ENCODE measurements at regions not wholly inside any gene's neighbourhood (a gene's known extent, or its start where the extent isn't known, plus 50 kb on each side); places are given as distances from the start of the nearest gene placed in this dataset.

DNA sequence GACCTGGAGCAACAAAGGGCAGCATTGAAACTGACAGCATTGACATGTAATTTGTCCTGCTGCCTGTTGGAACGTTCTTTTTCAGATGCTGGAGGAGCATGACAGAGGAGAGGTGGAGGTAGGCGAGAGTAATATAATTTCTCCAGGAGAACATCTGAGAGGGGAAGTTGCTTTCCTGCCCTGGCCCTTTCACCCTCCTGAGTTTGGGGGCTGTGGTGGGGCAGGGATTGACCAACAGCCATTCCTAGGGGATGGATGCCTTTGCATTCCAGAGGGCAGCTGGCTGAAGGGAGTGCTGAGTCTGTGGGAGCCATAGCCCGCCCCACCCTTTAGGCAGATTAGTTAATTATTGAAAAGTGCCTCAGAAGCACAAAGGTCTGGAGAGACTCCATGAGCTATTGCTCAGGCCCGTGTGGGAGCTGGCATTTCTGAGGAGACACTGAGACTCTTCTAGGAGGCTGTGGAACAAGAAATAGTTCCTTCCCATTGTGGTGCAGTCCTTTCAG lies 73.5 kb downstream of the ARF6 start:
- ATAC-seq (peak; percentile 94 to 97), FAIRE-seq (no peak), DNase-seq (ENCODE audit: low read depth in 1 of 2, low spot score in 1 of 2) (peak; percentile 86 to 87)
- TF ChIP-seq SREBF2 (IDR thresholded peaks at IDR 0.05), result no peak
- no peak for TF ChIP-seq ZNF302 (CRISPR knock-in tag; IDR thresholded peaks at IDR 0.05)
- TF ChIP-seq, protein P1, sequence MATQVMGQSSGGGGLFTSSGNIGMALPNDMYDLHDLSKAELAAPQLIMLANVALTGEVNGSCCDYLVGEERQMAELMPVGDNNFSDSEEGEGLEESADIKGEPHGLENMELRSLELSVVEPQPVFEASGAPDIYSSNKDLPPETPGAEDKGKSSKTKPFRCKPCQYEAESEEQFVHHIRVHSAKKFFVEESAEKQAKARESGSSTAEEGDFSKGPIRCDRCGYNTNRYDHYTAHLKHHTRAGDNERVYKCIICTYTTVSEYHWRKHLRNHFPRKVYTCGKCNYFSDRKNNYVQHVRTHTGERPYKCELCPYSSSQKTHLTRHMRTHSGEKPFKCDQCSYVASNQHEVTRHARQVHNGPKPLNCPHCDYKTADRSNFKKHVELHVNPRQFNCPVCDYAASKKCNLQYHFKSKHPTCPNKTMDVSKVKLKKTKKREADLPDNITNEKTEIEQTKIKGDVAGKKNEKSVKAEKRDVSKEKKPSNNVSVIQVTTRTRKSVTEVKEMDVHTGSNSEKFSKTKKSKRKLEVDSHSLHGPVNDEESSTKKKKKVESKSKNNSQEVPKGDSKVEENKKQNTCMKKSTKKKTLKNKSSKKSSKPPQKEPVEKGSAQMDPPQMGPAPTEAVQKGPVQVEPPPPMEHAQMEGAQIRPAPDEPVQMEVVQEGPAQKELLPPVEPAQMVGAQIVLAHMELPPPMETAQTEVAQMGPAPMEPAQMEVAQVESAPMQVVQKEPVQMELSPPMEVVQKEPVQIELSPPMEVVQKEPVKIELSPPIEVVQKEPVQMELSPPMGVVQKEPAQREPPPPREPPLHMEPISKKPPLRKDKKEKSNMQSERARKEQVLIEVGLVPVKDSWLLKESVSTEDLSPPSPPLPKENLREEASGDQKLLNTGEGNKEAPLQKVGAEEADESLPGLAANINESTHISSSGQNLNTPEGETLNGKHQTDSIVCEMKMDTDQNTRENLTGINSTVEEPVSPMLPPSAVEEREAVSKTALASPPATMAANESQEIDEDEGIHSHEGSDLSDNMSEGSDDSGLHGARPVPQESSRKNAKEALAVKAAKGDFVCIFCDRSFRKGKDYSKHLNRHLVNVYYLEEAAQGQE (IDR thresholded peaks at IDR 0.05), result no peak
- no peak for TF ChIP-seq EHF (CRISPR knock-in tag; IDR thresholded peaks at IDR 0.05)
- peak; percentile 36; the same call in 1 of the 3 replicates for TF ChIP-seq SMC3 (IDR thresholded peaks at IDR 0.05)
- TF ChIP-seq MAFK (IDR thresholded peaks at IDR 0.05; ENCODE audit: partially characterized antibody), result peak; percentile 80
- peak; percentile 57; the same call in 1 of the 2 replicates for TF ChIP-seq MAX (IDR thresholded peaks at IDR 0.05)
- TF ChIP-seq HDAC2 (IDR thresholded peaks at IDR 0.05), result no peak
- no peak for TF ChIP-seq CBX8 (IDR thresholded peaks at IDR 0.05)
- TF ChIP-seq POLR2AphosphoS2 (conservative IDR thresholded peaks at IDR 0.05; ENCODE audit: low read length), result no peak
- no peak for TF ChIP-seq RARB (CRISPR knock-in tag; IDR thresholded peaks at IDR 0.05)
- TF ChIP-seq NR3C1 (IDR thresholded peaks at IDR 0.05), result no peak
- TF ChIP-seq CEBPB (IDR thresholded peaks at IDR 0.05), result 0 out of 4 replicates have a peak, but pooled peaks of 1 of the 2 experiments have one; percentile 49
- no peak for TF ChIP-seq FOSL2 (IDR thresholded peaks at IDR 0.05)
- TF ChIP-seq FOSL2 (CRISPR knock-in tag; IDR thresholded peaks at IDR 0.05), result no peak
- TF ChIP-seq NPAS2 (CRISPR knock-in tag; IDR thresholded peaks at IDR 0.05; ENCODE audit: borderline replicate concordance), result no peak
- no peak for TF ChIP-seq RFX5 (IDR thresholded peaks at IDR 0.05)
- TF ChIP-seq ZFP36 (IDR thresholded peaks at IDR 0.05; ENCODE audit: borderline replicate concordance, partially characterized antibody), result no peak
- TF ChIP-seq POLR2A (IDR thresholded peaks at IDR 0.05; ENCODE audit: low read length), result peak; percentile 35; the same call in 1 of the 2 replicates
- TF ChIP-seq MAZ (IDR thresholded peaks at IDR 0.05; ENCODE audit: borderline replicate concordance, low read depth, low read length), result no peak
- peak; percentile 21 to 46; a peak in 3 of 5 replicates for TF ChIP-seq RAD21 (conservative IDR thresholded peaks at IDR 0.05 in 1 of 2, IDR thresholded peaks at IDR 0.05 in 1 of 2)
- peak in 1 of 2 experiments; percentile 66; a peak in 3 of 5 replicates for TF ChIP-seq JUN (IDR thresholded peaks at IDR 0.05)
- no peak for TF ChIP-seq E2F6 (IDR thresholded peaks at IDR 0.05; ENCODE audit: borderline replicate concordance, low read depth)
- TF ChIP-seq CBX2 (IDR thresholded peaks at IDR 0.05; ENCODE audit: borderline replicate concordance, low read depth), result no peak
- H3K4me3 ChIP-seq, result no peak overlapping the region
- peak overlapping the region; percentile 71 for H3K4me2 ChIP-seq
- ChIA-PET CTCF (interaction anchor here (1.2 kb wide), 1 partner anchor 42 kb away, joined by 3 read pairs; no protein-coding TSS in a partner anchor), POLR2A (interaction anchor here (0.7 to 1.6 kb wide), 2 partner anchors 27 to 74 kb away, joined by 3 to 5 read pairs; partner anchors contain the start of gene ARF6)
- 0% methylated on average over 4 of the region's 4 CpGs for WGBS (ENCODE audit: missing lambda C conversion rate)
- H3K27ac ChIP-seq, result peak overlapping the region; percentile 80 to 87
- peaks cover 56% of the 10 kb centered on the region for H3K4me1 ChIP-seq
- H3K9me3 ChIP-seq, result no peaks in the 10 kb centered on the region

DNA sequence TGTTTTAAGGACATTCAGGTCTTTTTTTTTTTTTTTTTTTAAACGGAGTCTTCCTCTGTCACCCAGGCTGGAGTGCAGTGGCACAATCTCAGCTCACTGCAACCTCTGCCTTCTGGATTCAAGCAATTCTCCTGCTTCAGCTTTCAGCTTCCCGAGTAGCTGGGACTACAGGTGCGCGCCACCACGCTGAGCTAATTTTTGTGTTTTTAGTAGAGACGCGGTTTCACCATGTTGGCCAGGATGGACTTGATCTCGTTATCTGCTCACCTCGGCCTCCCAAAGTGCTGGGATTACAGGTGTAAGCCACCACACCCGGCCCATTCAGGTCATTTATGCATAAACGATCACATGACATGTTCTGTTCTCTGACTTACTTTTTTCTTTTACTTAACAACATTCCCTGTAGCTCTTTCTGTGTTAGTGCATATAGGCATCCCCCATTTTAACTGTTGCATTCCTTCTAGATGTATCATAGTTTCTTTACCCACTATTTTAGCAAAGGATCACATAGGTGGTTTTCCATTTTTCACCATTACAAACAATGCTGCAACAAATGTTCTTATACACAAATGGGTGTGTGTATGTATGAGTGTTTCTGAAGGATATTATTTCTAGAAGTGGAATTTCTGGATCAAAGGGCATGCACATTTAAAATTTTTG lies 74.2 kb downstream of the ARF6 start:
- no peak for FAIRE-seq
- TF ChIP-seq ESRRA (IDR thresholded peaks at IDR 0.05; ENCODE audit: borderline replicate concordance, low read length), result no peak
- TF ChIP-seq MYC (IDR thresholded peaks at IDR 0.05; ENCODE audit: borderline replicate concordance, low read length), result no peak
- TF ChIP-seq HDAC2 (IDR thresholded peaks at IDR 0.05), result no peak
- TF ChIP-seq CTCF (IDR thresholded peaks at IDR 0.05), result no peak
- TF ChIP-seq FOSB (CRISPR knock-in tag; IDR thresholded peaks at IDR 0.05), result no peak
- TF ChIP-seq ATOH8 (CRISPR knock-in tag; IDR thresholded peaks at IDR 0.05; ENCODE audit: low read depth), result no peak
- no peak for TF ChIP-seq ZNF302 (CRISPR knock-in tag; IDR thresholded peaks at IDR 0.05)
- TF ChIP-seq, protein P2, sequence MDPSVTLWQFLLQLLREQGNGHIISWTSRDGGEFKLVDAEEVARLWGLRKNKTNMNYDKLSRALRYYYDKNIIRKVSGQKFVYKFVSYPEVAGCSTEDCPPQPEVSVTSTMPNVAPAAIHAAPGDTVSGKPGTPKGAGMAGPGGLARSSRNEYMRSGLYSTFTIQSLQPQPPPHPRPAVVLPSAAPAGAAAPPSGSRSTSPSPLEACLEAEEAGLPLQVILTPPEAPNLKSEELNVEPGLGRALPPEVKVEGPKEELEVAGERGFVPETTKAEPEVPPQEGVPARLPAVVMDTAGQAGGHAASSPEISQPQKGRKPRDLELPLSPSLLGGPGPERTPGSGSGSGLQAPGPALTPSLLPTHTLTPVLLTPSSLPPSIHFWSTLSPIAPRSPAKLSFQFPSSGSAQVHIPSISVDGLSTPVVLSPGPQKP (IDR thresholded peaks at IDR 0.05; ENCODE audit: low read depth, low read length), result no peak
- no peak for TF ChIP-seq CBX8 (IDR thresholded peaks at IDR 0.05)
- Histone ChIP-seq H3K27ac (peak overlapping the region; percentile 80 to 87), H3K4me1 (peaks cover 56% of the 10 kb centered on the region), H3K4me2 (peak overlapping the region; percentile 71), H3K9me3 (no peaks in the 10 kb centered on the region), H3K4me3 (no peak overlapping the region)
- ChIA-PET CTCF (interaction anchor here (1.2 kb wide), 1 partner anchor 43 kb away, joined by 3 read pairs; no protein-coding TSS in a partner anchor), POLR2A (interaction anchor here (0.7 to 1.6 kb wide), 3 partner anchors 26 to 347 kb away, joined by 3 to 5 read pairs (median 5); partner anchors contain the start of genes ARF6, MGAT2 and RPL36AL)
- DNase-seq (ENCODE audit: low read depth in 1 of 2, low spot score in 1 of 2), result no peak
- WGBS (ENCODE audit: missing lambda C conversion rate), result 87% methylated on average over 11 of the region's 11 CpGs
- no peak for ATAC-seq

Data from A549 (cell line).